Ovary (tissue), 7 donors: ENCODE measurements at regions not wholly inside any gene's neighbourhood (a gene's known extent, or its start where the extent isn't known, plus 50 kb on each side); places are given as distances from the start of the nearest gene placed in this dataset.

Experiments
- DNase-seq, 5 donors: peaks; one replicate each; pipeline ENCODE4 v3.0.0-alpha.2; 2019 to 2020
- H3K27ac ChIP-seq, 2 donors: fragments of 200-600 bp; one replicate each; pipeline versions ENCODE4 v1.5.1 to v1.8.0; 2019 to 2022
- H3K27me3 ChIP-seq: fragments of 200-600 bp; one replicate; pipeline ENCODE4 v1.8.0; 2022
- H3K36me3 ChIP-seq: fragments of 200-600 bp; sonication (generic); one replicate; pipeline ENCODE4 v1.5.1; 2019
- H3K4me1 ChIP-seq: one replicate; pipeline ENCODE4 v1.8.1; 2013; ENCODE audit warnings: mild to moderate bottlenecking, moderate library complexity; ENCODE audit not compliant: insufficient read depth
- H3K4me3 ChIP-seq: fragments of 200-600 bp; sonication (generic); one replicate; pipeline ENCODE4 v1.5.1; 2017
- H3K9me3 ChIP-seq, 2 donors: fragments of 200-600 bp in 1 of 2; sonication (generic) in 1 of 2; one replicate each; pipeline versions ENCODE4 v1.5.1 to v1.8.1; 2013 to 2019; ENCODE audit warnings: mild to moderate bottlenecking in 1 of 2, moderate library complexity in 1 of 2
- EP300 ChIP-seq: sonication (generic); formaldehyde crosslinking; IDR thresholded peaks from one replicate; pipeline ENCODE4 v1.6.1; 2017; ENCODE audit warnings: antibody characterized with exemption
- POLR2A ChIP-seq: fragments of 450-650 bp; IDR thresholded peaks from one replicate; pipeline ENCODE4 v1.6.1; 2017; ENCODE audit warnings: antibody characterized with exemption, mild to moderate bottlenecking, moderate library complexity
- WGBS, 3 donors: extraction: QIAGEN DNeasy Blood & Tissue Kit in 1 of 3; methylation state at CpG; one replicate each; pipeline versions ENCODE4 v1.1.5 to v1.1.7; 2013 to 2017; 5-methylcytosine and 5-hydroxymethylcytosine counted together
- intact Hi-C, 4 donors: fragments of 100-400 bp; cut with DNase I; formaldehyde crosslinking; loops; one replicate each; pipeline versions ENCODE4 v1.11.0 to v1.15.1; 2022 to 2023
- TF ChIP-seq, protein P1 (sequence below), 3 donors: fragments of 450-650 bp in 2 of 3; fragments of 200-600 bp in 1 of 3; IDR thresholded peaks; one replicate each; pipeline versions ENCODE4 v1.5.1 to v1.8.0; 2016 to 2022; ENCODE audit warnings: antibody characterized with exemption in 3 of 3, mild to moderate bottlenecking in 1 of 3
- donor health status: DM: no; HTN: no; CAD: no; lungs with moderate emphysema.
- donor health status: DM: no; HTN: no; CAD: no.
- donor health status: Bipolar disorder and iron deficiency.
- donor health status: DM: no; HTN: no; CAD: no.
- donor health status: DM: yes; HTN: yes; CAD: no.

DNA sequence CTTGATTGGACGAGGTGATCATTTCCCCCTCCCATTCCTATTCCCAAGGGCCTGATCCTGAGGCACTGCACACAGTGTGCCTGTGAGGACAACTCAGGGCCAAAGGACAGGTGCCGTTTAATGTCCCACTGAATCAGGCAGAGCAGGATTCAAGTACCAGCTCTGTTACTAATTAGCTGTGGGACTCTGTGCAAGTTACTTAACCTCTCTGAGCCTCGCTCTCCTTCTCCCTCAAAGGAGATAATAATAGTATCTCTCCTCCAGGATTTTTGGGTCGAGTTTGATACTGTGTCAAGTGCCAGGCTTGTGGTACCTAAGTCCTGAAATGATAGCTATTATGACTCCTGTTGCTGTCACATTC lies 86.8 kb upstream of the NKD1 start:
- no peak for TF ChIP-seq EP300
- TF ChIP-seq, protein P1, sequence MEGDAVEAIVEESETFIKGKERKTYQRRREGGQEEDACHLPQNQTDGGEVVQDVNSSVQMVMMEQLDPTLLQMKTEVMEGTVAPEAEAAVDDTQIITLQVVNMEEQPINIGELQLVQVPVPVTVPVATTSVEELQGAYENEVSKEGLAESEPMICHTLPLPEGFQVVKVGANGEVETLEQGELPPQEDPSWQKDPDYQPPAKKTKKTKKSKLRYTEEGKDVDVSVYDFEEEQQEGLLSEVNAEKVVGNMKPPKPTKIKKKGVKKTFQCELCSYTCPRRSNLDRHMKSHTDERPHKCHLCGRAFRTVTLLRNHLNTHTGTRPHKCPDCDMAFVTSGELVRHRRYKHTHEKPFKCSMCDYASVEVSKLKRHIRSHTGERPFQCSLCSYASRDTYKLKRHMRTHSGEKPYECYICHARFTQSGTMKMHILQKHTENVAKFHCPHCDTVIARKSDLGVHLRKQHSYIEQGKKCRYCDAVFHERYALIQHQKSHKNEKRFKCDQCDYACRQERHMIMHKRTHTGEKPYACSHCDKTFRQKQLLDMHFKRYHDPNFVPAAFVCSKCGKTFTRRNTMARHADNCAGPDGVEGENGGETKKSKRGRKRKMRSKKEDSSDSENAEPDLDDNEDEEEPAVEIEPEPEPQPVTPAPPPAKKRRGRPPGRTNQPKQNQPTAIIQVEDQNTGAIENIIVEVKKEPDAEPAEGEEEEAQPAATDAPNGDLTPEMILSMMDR (IDR thresholded peaks at IDR 0.05): no peak
- intact Hi-C loops: loop anchor here in 1 of 4 donors (10.0 kb wide), 1 partner anchor 57 kb away; no protein-coding TSS in a partner anchor
- DNase-seq: no peak
- Histone ChIP-seq H3K4me1 (no peaks in the 10 kb centered on the region), H3K27me3 (no peaks in the 10 kb centered on the region), H3K36me3 (no peaks in the 10 kb centered on the region), H3K4me3 (no peak overlapping the region), H3K27ac (no peak overlapping the region), H3K9me3 (no peaks in the 10 kb centered on the region)
- WGBS, 3 donors: 80 to 85% (median 81%) methylated on average over 4 of the region's 4 CpGs

DNA sequence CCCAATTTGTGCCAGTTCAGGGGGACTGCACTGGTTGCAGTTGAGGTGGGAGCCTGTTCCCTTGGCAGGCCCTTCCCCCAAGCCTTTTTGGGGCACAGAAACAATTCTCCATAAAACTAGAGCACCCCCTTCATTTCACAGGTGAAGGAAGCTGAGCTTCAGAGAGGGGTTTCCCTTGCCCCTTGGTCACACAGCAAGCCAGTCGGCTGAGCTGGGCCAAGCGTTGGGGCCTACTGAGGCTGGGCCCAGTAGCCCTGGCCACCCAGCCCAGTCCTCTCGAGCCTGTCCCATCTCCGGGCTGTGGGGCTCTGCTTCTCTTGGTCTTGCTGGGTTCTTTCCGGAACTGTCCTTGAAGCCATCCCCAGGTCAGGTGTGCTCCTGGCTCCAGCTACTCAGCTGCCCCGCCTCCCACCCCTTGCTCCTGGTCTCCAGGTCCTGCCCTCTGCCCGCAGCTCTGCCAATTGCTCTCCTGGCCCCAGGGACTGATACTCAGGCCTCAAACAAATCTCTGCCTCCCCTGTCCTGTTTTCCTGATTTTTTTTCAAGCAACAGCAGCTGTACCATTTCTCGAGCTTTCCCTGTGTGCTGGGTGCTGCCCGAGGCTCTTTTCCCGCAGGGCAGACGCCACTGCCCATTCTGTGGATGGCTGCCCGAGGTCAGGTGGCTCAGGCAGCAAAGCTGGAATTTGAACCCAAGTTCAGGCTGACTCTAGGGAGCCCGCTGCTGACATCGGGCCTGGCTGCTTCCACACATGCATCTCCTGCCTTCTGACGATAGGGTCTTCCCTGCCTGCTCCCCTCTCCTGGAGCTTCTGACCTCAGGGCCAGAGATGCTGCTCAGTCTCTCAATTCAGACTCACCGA lies 87.4 kb upstream of the NKD1 start:
- no peaks in the 10 kb centered on the region for H3K4me1 ChIP-seq
- no peak overlapping the region for H3K27ac ChIP-seq
- TF ChIP-seq EP300: no peak
- TF ChIP-seq, protein P1 (IDR thresholded peaks at IDR 0.05): no peak
- no peak for TF ChIP-seq POLR2A
- WGBS, 3 donors: 84 to 86% (median 84%) methylated on average over 16 of the region's 16 CpGs
- no peak for DNase-seq
- no peaks in the 10 kb centered on the region for H3K9me3 ChIP-seq
- H3K36me3 ChIP-seq: no peaks in the 10 kb centered on the region
- H3K27me3 ChIP-seq: no peaks in the 10 kb centered on the region
- intact Hi-C loops: loop anchor here in 1 of 4 donors (10.0 kb wide), 1 partner anchor 56 kb away; no protein-coding TSS in a partner anchor
- no peak overlapping the region for H3K4me3 ChIP-seq

DNA sequence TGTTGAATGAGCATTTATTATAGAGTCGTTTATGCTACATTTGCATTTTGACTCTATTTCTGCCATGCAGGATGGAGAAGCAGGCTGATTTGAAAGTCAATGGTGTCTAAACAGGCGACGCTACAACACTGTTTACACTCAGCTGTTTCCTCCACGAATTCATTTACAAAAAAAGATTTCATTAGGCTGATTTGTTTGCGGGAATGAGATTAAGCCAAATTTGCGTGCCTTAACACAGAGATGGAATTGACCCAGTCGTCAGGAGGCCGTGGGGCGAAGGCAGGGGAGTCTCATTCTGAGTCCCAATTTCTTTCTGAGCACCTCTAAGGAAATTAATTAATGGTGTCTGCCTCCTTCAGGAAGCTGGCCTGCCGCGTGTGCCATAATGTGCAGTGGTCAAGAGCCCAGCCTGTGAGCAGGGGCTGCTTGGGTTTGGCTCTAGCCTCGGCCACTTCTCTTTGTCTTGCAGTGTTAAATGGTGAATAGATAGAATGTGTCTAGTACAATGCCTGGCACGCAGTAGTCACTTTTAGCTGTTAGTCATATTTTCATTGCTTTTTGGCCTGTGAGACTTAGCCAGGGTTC lies 88.6 kb upstream of the NKD1 start:
- no peak for DNase-seq
- H3K9me3 ChIP-seq: no peaks in the 10 kb centered on the region
- H3K27me3 ChIP-seq: no peaks in the 10 kb centered on the region
- TF ChIP-seq EP300: no peak
- TF ChIP-seq POLR2A: no peak
- TF ChIP-seq, protein P1 (IDR thresholded peaks at IDR 0.05): no peak
- H3K4me3 ChIP-seq: no peak overlapping the region
- WGBS, 3 donors: 35 to 49% (median 47%) methylated on average over 13 of the region's 13 CpGs
- no peak overlapping the region for H3K27ac ChIP-seq
- no peaks in the 10 kb centered on the region for H3K4me1 ChIP-seq
- intact Hi-C loops: loop anchor here in 1 of 4 donors (10.0 kb wide), 1 partner anchor 55 kb away; no protein-coding TSS in a partner anchor
- H3K36me3 ChIP-seq: no peaks in the 10 kb centered on the region

DNA sequence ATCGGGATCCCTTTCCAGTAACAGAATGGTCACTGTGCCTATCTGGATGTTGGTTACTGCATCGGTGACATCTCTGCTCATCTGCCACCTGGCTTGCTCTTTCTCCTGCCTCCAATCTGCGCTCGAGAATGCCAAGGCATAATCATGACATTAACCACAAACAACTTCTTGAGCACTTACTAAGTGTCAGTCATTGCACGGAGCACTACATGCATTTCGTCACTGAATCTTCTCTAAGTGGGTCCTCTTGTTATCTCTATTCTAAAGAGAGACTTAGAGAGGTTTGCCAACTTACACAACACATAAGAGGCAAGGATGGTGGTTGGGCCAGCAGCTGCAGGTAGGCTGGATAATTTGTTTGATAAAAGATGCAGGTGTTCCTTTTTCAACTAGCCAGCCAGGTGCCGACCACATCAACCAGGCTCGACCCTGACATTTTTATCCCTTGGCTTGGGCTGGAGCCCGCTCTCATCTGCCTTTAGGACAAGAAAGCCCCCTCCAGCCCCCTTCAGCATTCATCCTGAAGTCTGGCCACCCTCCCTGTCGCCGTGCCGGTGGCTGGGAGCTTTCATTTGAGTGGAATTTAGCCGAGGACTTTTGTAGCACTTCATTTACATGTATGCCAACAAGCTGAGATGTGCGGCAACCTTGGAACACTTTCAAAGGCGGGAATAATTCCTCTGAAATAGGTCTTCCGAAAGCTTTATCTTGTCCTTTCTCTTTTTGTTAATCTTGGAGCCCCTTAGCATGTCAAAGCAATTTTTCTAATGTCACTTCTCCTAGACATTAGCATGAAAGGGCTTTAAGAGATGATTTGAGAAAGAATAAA lies 89.3 kb upstream of the NKD1 start:
- no peak for DNase-seq
- H3K4me3 ChIP-seq: no peak overlapping the region
- TF ChIP-seq POLR2A (no peak), EP300 (no peak)
- TF ChIP-seq, protein P1 (IDR thresholded peaks at IDR 0.05): no peak
- H3K27ac ChIP-seq: no peak overlapping the region
- 38 to 56% (median 43%) methylated on average over 16 of the region's 16 CpGs for WGBS, 3 donors
- no peaks in the 10 kb centered on the region for H3K36me3 ChIP-seq
- intact Hi-C loops: no loop called here
- H3K4me1 ChIP-seq: no peaks in the 10 kb centered on the region
- H3K27me3 ChIP-seq: no peaks in the 10 kb centered on the region
- H3K9me3 ChIP-seq: no peaks in the 10 kb centered on the region
